Astrocyte (in vitro differentiated cells and primary cell): ENCODE measurements at regions not wholly inside any gene's neighbourhood (a gene's known extent, or its start where the extent isn't known, plus 50 kb on each side); places are given as distances from the start of the nearest gene placed in this dataset.

Source experiments
- EZH2 ChIP-seq: IDR thresholded peaks from 2 replicates; pipeline ENCODE4 v1.6.1; 2012; ENCODE audit warnings: mild to moderate bottlenecking, low read length, inconsistent platforms; ENCODE audit not compliant: insufficient read depth
- TF ChIP-seq, protein P1 (sequence below): IDR thresholded peaks from 2 replicates; pipeline ENCODE4 v1.5.1; 2011; ENCODE audit warnings: low read depth, mild to moderate bottlenecking, inconsistent platforms, low read length, moderate library complexity; ENCODE audit not compliant: insufficient read depth

- TF ChIP-seq, protein P1, sequence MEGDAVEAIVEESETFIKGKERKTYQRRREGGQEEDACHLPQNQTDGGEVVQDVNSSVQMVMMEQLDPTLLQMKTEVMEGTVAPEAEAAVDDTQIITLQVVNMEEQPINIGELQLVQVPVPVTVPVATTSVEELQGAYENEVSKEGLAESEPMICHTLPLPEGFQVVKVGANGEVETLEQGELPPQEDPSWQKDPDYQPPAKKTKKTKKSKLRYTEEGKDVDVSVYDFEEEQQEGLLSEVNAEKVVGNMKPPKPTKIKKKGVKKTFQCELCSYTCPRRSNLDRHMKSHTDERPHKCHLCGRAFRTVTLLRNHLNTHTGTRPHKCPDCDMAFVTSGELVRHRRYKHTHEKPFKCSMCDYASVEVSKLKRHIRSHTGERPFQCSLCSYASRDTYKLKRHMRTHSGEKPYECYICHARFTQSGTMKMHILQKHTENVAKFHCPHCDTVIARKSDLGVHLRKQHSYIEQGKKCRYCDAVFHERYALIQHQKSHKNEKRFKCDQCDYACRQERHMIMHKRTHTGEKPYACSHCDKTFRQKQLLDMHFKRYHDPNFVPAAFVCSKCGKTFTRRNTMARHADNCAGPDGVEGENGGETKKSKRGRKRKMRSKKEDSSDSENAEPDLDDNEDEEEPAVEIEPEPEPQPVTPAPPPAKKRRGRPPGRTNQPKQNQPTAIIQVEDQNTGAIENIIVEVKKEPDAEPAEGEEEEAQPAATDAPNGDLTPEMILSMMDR: no peak
- no peak for TF ChIP-seq EZH2
Measured at GRCh38 chrX:46220822-46221221, 324.4 kb downstream of the ZNF674 start.
